K562 (cell line): ENCODE measurements at regions not wholly inside any gene's neighbourhood (a gene's known extent, or its start where the extent isn't known, plus 50 kb on each side); places are given as distances from the start of the nearest gene placed in this dataset.
A peak's percentile ranks its signal among the peaks of the same experiment; 100 is the strongest.

ENCODE experiments used
- CEBPB ChIP-seq: fragments of 450-650 bp; IDR thresholded peaks from 2 replicates; pipeline ENCODE4 v1.6.1; 2016; ENCODE audit warnings: missing genetic modification characterization, missing compliant biosample characterization
- CTCF ChIP-seq, 3 experiments: IDR thresholded peaks in 2 of 3; conservative IDR thresholded peaks in 1 of 3; 2 replicates each; pipeline ENCODE4 v1.5.1; 2011 to 2012; ENCODE audit warnings: low read length in 3 of 3, mild to moderate bottlenecking in 3 of 3, control low read depth in 2 of 3, improper control_type of control experiment in 1 of 3, inconsistent platforms in 1 of 3, low read depth in 1 of 3, mixed read lengths in 1 of 3, moderate library complexity in 1 of 3; ENCODE audit not compliant: insufficient read depth in 2 of 3
- MYNN ChIP-seq, 2 experiments: sonication (generic); formaldehyde crosslinking in 1 of 2; IDR thresholded peaks; 2 replicates each; pipeline versions ENCODE4 v1.5.0 to v1.6.1; 2016 to 2020; ENCODE audit warnings: antibody characterized with exemption in 1 of 2, missing genetic modification reagents in 1 of 2
- RAD21 ChIP-seq, 2 experiments: fragments of 250-450 bp in 1 of 2; fragments of 450-650 bp in 1 of 2; sonication (Bioruptor Pico) in 1 of 2; formaldehyde crosslinking in 1 of 2; IDR thresholded peaks in 1 of 2; conservative IDR thresholded peaks in 1 of 2; 2 replicates each; pipeline versions ENCODE4 v1.4.0 to v1.8.0; 2020 to 2022; ENCODE audit warnings: mild to moderate bottlenecking in 2 of 2, moderate library complexity in 1 of 2
- ZNF274 ChIP-seq: IDR thresholded peaks from 2 replicates; pipeline ENCODE4 v1.6.1; 2011; ENCODE audit warnings: low read depth, mild to moderate bottlenecking, low read length, moderate library complexity, borderline replicate concordance

GRCh38 chr7:84682543-84682942, 488.0 kb upstream of the SEMA3A start:
- TF ChIP-seq RAD21 (CRISPR knock-in tag; conservative IDR thresholded peaks at IDR 0.05 in 1 of 2, IDR thresholded peaks at IDR 0.05 in 1 of 2) (no peak), CEBPB (peak; percentile 76), MYNN (IDR thresholded peaks at IDR 0.05) (no peak), MYNN (CRISPR knock-in tag; IDR thresholded peaks at IDR 0.05) (no peak), CTCF (IDR thresholded peaks at IDR 0.05 in 2 of 3, conservative IDR thresholded peaks at IDR 0.05 in 1 of 3; ENCODE audit: insufficient read depth in 2 of 3, low read depth in 1 of 3, low read length in 3 of 3) (no peak), ZNF274 (no peak)
